Suprapubic skin (tissue), 3 donors: ENCODE measurements at regions not wholly inside any gene's neighbourhood (a gene's known extent, or its start where the extent isn't known, plus 50 kb on each side); places are given as distances from the start of the nearest gene placed in this dataset.

ENCODE experiments used
- CTCF ChIP-seq, 2 donors: fragments of 200-600 bp in 1 of 2; fragments of 450-650 bp in 1 of 2; sonication (generic) in 1 of 2; IDR thresholded peaks; one replicate each; pipeline ENCODE4 v1.5.1; 2016 to 2019; ENCODE audit warnings: antibody characterized with exemption in 2 of 2, mild to moderate bottlenecking in 1 of 2, moderate library complexity in 1 of 2
- POLR2A ChIP-seq, 2 donors: fragments of 450-650 bp; IDR thresholded peaks; one replicate each; pipeline ENCODE4 v1.6.1; 2017; ENCODE audit warnings: antibody characterized with exemption in 2 of 2, mild to moderate bottlenecking in 2 of 2, moderate library complexity in 2 of 2

- TF ChIP-seq CTCF (IDR thresholded peaks at IDR 0.05), result no peak
- TF ChIP-seq POLR2A (IDR thresholded peaks at IDR 0.05), result no peak
Measured at GRCh38 chr6:66538551-66539135, 831.6 kb upstream of the EYS start.
